H1 (cell line): ENCODE measurements at regions not wholly inside any gene's neighbourhood (a gene's known extent, or its start where the extent isn't known, plus 50 kb on each side); places are given as distances from the start of the nearest gene placed in this dataset.

Experiments
- CTCF ChIA-PET: fragments of 300-600 bp; sonication (Branson Sonifier 250); formaldehyde crosslinking; loops from one replicate; lab custom pipeline; 2021; ENCODE audit not compliant: partially characterized antibody; lab: Charles Lee
- POLR2A ChIA-PET: fragments of 300-600 bp; sonication (Branson Sonifier 250); formaldehyde crosslinking; loops from one replicate; lab custom pipeline; 2021; ENCODE audit warnings: inconsistent platforms; ENCODE audit not compliant: partially characterized antibody; lab: Charles Lee
- DNase-seq, 2 experiments: peaks; one replicate each; pipeline versions ENCODE4 v3.0.0 to v3.0.0-alpha.2; 2010 to 2022; ENCODE audit warnings: low spot score in 2 of 2, low read depth in 1 of 2, mixed read lengths in 1 of 2
- FAIRE-seq: peaks from 2 replicates; lab custom pipeline; 2011; peaks lifted over from hg19 to GRCh38; lab: Jason Lieb, UNC
- H2AFZ ChIP-seq: 2 replicates; pipeline ENCODE4 v1.8.1; 2012; ENCODE audit warnings: low read length, inconsistent platforms
- H2AK5ac ChIP-seq: 2 replicates; pipeline ENCODE4 v1.6.1; 2013; ENCODE audit warnings: low read depth, low read length
- H2BK120ac ChIP-seq: replicated peaks from 2 replicates; pipeline ENCODE3; 2013; ENCODE audit warnings: low read depth, low read length, inconsistent platforms
- H2BK12ac ChIP-seq: 2 replicates; pipeline ENCODE4 v1.6.1; 2013; ENCODE audit warnings: low read depth, low read length
- H2BK15ac ChIP-seq: 2 replicates; pipeline ENCODE4 v1.6.1; 2013; ENCODE audit warnings: low read length
- H2BK20ac ChIP-seq: 2 replicates; pipeline ENCODE4 v1.6.1; 2013; ENCODE audit warnings: low read length
- H2BK5ac ChIP-seq: 2 replicates; pipeline ENCODE4 v1.6.1; 2013; ENCODE audit warnings: low read depth, low read length
- H3K14ac ChIP-seq: 2 replicates; pipeline ENCODE4 v1.6.1; 2013; ENCODE audit warnings: inconsistent platforms; ENCODE audit not compliant: insufficient read length
- H3K18ac ChIP-seq: 2 replicates; pipeline ENCODE4 v1.6.1; 2013; ENCODE audit warnings: low read length; ENCODE audit errors: extremely low read depth
- H3K23ac ChIP-seq: 2 replicates; pipeline ENCODE4 v1.6.1; 2013; ENCODE audit warnings: inconsistent platforms; ENCODE audit not compliant: insufficient read length
- H3K23me2 ChIP-seq: 2 replicates; pipeline ENCODE4 v1.6.1; 2013; ENCODE audit warnings: low read depth, low read length
- H3K27ac ChIP-seq: 2 replicates; pipeline ENCODE4 v1.6.1; 2011; ENCODE audit warnings: low read depth, low read length, inconsistent platforms
- H3K27me3 ChIP-seq, 4 experiments: replicated peaks in 1 of 4; 1 replicate in 1 of 4; 2 replicates in 3 of 4; pipeline versions ENCODE4 v1.6.1 to v1.8.1; 2011 to 2013; ENCODE audit warnings: low read length in 3 of 4, mild to moderate bottlenecking in 3 of 4, inconsistent platforms in 2 of 4, mixed read lengths in 2 of 4, moderate library complexity in 1 of 4; ENCODE audit not compliant: control insufficient read depth in 3 of 4, insufficient read depth in 3 of 4; ENCODE audit errors: extremely low read depth in 1 of 4
- H3K36me3 ChIP-seq, 4 experiments: 2 replicates each; pipeline versions ENCODE4 v1.6.1 to v1.8.1; 2011 to 2013; ENCODE audit warnings: mild to moderate bottlenecking in 4 of 4, low read length in 3 of 4, moderate library complexity in 2 of 4, control low read depth in 1 of 4, inconsistent platforms in 1 of 4; ENCODE audit not compliant: insufficient read depth in 4 of 4, control insufficient read depth in 2 of 4
- H3K4ac ChIP-seq: replicated peaks from 2 replicates; pipeline ENCODE3; 2013; ENCODE audit warnings: low read length, low read depth, mixed read lengths, inconsistent platforms; ENCODE audit not compliant: insufficient read length
- H3K4me1 ChIP-seq, 4 experiments: replicated peaks in 1 of 4; 1 replicate in 1 of 4; 2 replicates in 3 of 4; pipeline versions ENCODE4 v1.6.1 to v1.8.1; 2011 to 2013; ENCODE audit warnings: low read length in 3 of 4, inconsistent platforms in 2 of 4, mixed read lengths in 1 of 4; ENCODE audit not compliant: insufficient read depth in 4 of 4, control insufficient read depth in 3 of 4
- H3K4me2 ChIP-seq, 2 experiments: 2 replicates each; pipeline versions ENCODE4 v1.6.1 to v1.8.1; 2011 to 2013; ENCODE audit warnings: low read depth in 2 of 2, low read length in 2 of 2, control low read depth in 1 of 2, inconsistent platforms in 1 of 2, mild to moderate bottlenecking in 1 of 2; ENCODE audit not compliant: insufficient read depth in 1 of 2
- H3K4me3 ChIP-seq, 4 experiments: fragments of 200-600, 300-600 bp in 1 of 4; sonication (generic), shearing (Covaris generic), sonication (Bioruptor Twin) in 1 of 4; 2 replicates each; pipeline versions ENCODE4 v1.5.1 to v1.8.1; 2011 to 2016; ENCODE audit warnings: low read length in 4 of 4, low read depth in 3 of 4, control low read depth in 2 of 4, inconsistent platforms in 2 of 4, mild to moderate bottlenecking in 2 of 4, mixed read lengths in 1 of 4, moderate library complexity in 1 of 4; ENCODE audit not compliant: insufficient read depth in 2 of 4; ENCODE audit errors: extremely low read depth in 1 of 4
- H3K56ac ChIP-seq: replicated peaks from 2 replicates; pipeline ENCODE3; 2013; ENCODE audit warnings: low read depth, mild to moderate bottlenecking, mixed read lengths, low read length, inconsistent platforms; ENCODE audit not compliant: insufficient read length
- H3K79me1 ChIP-seq: 2 replicates; pipeline ENCODE4 v1.6.1; 2013; ENCODE audit warnings: low read depth, low read length, control low read depth
- H3K79me2 ChIP-seq, 2 experiments: 2 replicates each; pipeline versions ENCODE4 v1.6.1 to v1.8.1; 2012 to 2013; ENCODE audit warnings: low read length in 2 of 2, mild to moderate bottlenecking in 2 of 2, inconsistent platforms in 1 of 2; ENCODE audit not compliant: insufficient read depth in 2 of 2, control insufficient read depth in 1 of 2
- H3K9ac ChIP-seq, 4 experiments: replicated peaks in 1 of 4; 1 replicate in 1 of 4; 2 replicates in 3 of 4; pipeline versions ENCODE4 v1.6.1 to v1.8.1; 2011 to 2013; ENCODE audit warnings: low read depth in 3 of 4, low read length in 3 of 4, control low read depth in 2 of 4, mild to moderate bottlenecking in 2 of 4, moderate library complexity in 2 of 4, inconsistent platforms in 1 of 4; ENCODE audit errors: extremely low read depth in 1 of 4
- H3K9me3 ChIP-seq, 2 experiments: 2 replicates each; pipeline versions ENCODE4 v1.6.1 to v1.8.1; 2012 to 2013; ENCODE audit warnings: mild to moderate bottlenecking in 2 of 2, moderate library complexity in 2 of 2, control low read depth in 1 of 2, inconsistent platforms in 1 of 2, low read depth in 1 of 2, low read length in 1 of 2, mixed read lengths in 1 of 2; ENCODE audit not compliant: insufficient read depth in 2 of 2
- H4K20me1 ChIP-seq, 2 experiments: replicated peaks in 1 of 2; 2 replicates each; pipeline versions ENCODE3 to v1.8.1; 2011 to 2013; ENCODE audit warnings: inconsistent platforms in 2 of 2, low read length in 2 of 2, mild to moderate bottlenecking in 1 of 2; ENCODE audit not compliant: insufficient read depth in 2 of 2, control insufficient read depth in 1 of 2
- H4K5ac ChIP-seq: 2 replicates; pipeline ENCODE4 v1.6.1; 2013; ENCODE audit warnings: low read length, low read depth, mixed read lengths, inconsistent platforms; ENCODE audit not compliant: insufficient read length
- H4K8ac ChIP-seq: 2 replicates; pipeline ENCODE4 v1.8.0; 2013; ENCODE audit warnings: mild to moderate bottlenecking, moderate library complexity, low read length, inconsistent platforms; ENCODE audit not compliant: insufficient read depth; ENCODE audit errors: extremely low read depth
- H4K91ac ChIP-seq: replicated peaks from 2 replicates; pipeline ENCODE3; 2013; ENCODE audit warnings: low read length, mixed read lengths, inconsistent platforms; ENCODE audit not compliant: insufficient read length
- EP300 ChIP-seq, 2 experiments: IDR thresholded peaks; 1 replicate in 1 of 2; 2 replicates in 1 of 2; pipeline ENCODE4 v1.6.1; 2011 to 2012; ENCODE audit warnings: low read depth in 2 of 2, low read length in 2 of 2, mild to moderate bottlenecking in 2 of 2, borderline replicate concordance in 1 of 2, inconsistent platforms in 1 of 2, moderate library complexity in 1 of 2
- GABPA ChIP-seq: IDR thresholded peaks from 2 replicates; pipeline ENCODE4 v1.6.1; 2011; ENCODE audit warnings: mild to moderate bottlenecking, low read length, moderate library complexity, borderline replicate concordance; ENCODE audit not compliant: insufficient read depth
- HDAC6 ChIP-seq: IDR thresholded peaks from one replicate; pipeline ENCODE4 v1.7.1; 2012; ENCODE audit warnings: low read depth, mild to moderate bottlenecking, inconsistent platforms, low read length, moderate library complexity
- KDM4A ChIP-seq: IDR thresholded peaks from one replicate; pipeline ENCODE4 v1.7.1; 2012; ENCODE audit warnings: low read depth, mild to moderate bottlenecking, moderate library complexity, low read length, inconsistent platforms; ENCODE audit not compliant: severe bottlenecking
- SP4 ChIP-seq: IDR thresholded peaks from 2 replicates; pipeline ENCODE4 v1.6.1; 2012; ENCODE audit warnings: low read length, inconsistent platforms
- WGBS, 2 experiments: shearing (Covaris generic) in 1 of 2; methylation state at CpG; one replicate each; pipeline versions ENCODE4 v1.1.6 to v1.1.7; 2013 to 2015; ENCODE audit warnings: low lambda C conversion rate in 2 of 2, mixed read lengths in 2 of 2, inconsistent platforms in 1 of 2, low coverage in 1 of 2, missing lambda C conversion rate in 1 of 2; ENCODE audit not compliant: insufficient replicate concordance in 2 of 2, insufficient coverage in 1 of 2, insufficient read length in 1 of 2; ENCODE audit errors: extremely low coverage in 1 of 2, missing lambda C conversion rate in 1 of 2; 5-methylcytosine and 5-hydroxymethylcytosine counted together
- TF ChIP-seq, protein P1 (sequence below): IDR thresholded peaks from 2 replicates; pipeline ENCODE4 v1.6.1; 2011; ENCODE audit warnings: low read depth, mild to moderate bottlenecking, low read length; ENCODE audit not compliant: insufficient read depth

DNA sequence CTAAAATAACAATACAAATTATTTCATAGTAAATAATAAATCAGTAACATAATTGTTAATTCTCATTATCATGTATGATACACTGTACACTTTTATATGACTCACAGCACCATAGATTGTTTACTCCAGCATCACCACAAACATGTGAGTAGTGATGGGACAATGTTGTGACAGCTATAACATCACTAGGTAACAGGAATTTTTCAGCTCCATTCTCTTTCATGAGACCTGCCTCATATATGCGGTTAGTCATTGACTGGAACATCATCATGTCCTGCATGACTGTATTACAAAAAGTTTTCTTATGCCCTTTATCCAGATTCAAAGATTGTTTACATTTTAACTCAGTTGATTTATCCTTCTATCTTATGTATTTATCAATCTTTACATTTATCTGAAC, 1530.0 kb downstream of the PCDH18 start:
- CTCF ChIA-PET: no interaction called here
- Histone ChIP-seq H3K36me3 (no peaks in the 10 kb centered on the region), H3K4me2 (no peak overlapping the region), H2AFZ (no peak overlapping the region), H3K14ac (no peak overlapping the region), H3K4me1 (no peaks in the 10 kb centered on the region), H3K27ac (no peak overlapping the region), H4K91ac (no peak overlapping the region), H3K79me2 (no peaks in the 10 kb centered on the region), H3K79me1 (no peaks in the 10 kb centered on the region), H2BK15ac (no peak overlapping the region), H3K23ac (no peak overlapping the region), H3K27me3 (no peaks in the 10 kb centered on the region), H4K8ac (no peak overlapping the region), H3K9me3 (no peaks in the 10 kb centered on the region), H2BK120ac (no peak overlapping the region), H2AK5ac (no peak overlapping the region), H4K5ac (no peak overlapping the region), H2BK20ac (no peak overlapping the region), H3K56ac (no peak overlapping the region), H3K4me3 (no peak overlapping the region), H2BK5ac (no peak overlapping the region), H3K18ac (no peak overlapping the region), H4K20me1 (no peaks in the 10 kb centered on the region), H3K9ac (no peak overlapping the region), H3K23me2 (no peaks in the 10 kb centered on the region), H2BK12ac (no peak overlapping the region), H3K4ac (no peak overlapping the region)
- WGBS, 2 experiments: 97% methylated on average over 1 of the region's 1 CpG; no CpG with 5 or more reads in 1 of the 2 experiments
- POLR2A ChIA-PET: no interaction called here
- FAIRE-seq (no peak), DNase-seq (no peak)
- TF ChIP-seq SP4 (no peak), KDM4A (no peak), EP300 (IDR thresholded peaks at IDR 0.05; ENCODE audit: borderline replicate concordance in 1 of 2, low read depth in 2 of 2, low read length in 2 of 2) (no peak), HDAC6 (no peak), GABPA (no peak)
- TF ChIP-seq, protein P1, sequence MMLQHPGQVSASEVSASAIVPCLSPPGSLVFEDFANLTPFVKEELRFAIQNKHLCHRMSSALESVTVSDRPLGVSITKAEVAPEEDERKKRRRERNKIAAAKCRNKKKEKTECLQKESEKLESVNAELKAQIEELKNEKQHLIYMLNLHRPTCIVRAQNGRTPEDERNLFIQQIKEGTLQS: no peak
